Tibial nerve (tissue), 4 donors: ENCODE measurements at regions not wholly inside any gene's neighbourhood (a gene's known extent, or its start where the extent isn't known, plus 50 kb on each side); places are given as distances from the start of the nearest gene placed in this dataset.

Source experiments
- CTCF ChIP-seq, 5 experiments: fragments of 200-600 bp in 3 of 5; fragments of 450-650 bp in 2 of 5; sonication (generic) in 3 of 5; IDR thresholded peaks; one replicate each; pipeline ENCODE4 v1.5.1; 2016 to 2019; ENCODE audit warnings: antibody characterized with exemption in 5 of 5, mild to moderate bottlenecking in 3 of 5, moderate library complexity in 2 of 5
- EP300 ChIP-seq, 2 donors: sonication (generic); formaldehyde crosslinking; IDR thresholded peaks; one replicate each; pipeline ENCODE4 v1.6.1; 2017; ENCODE audit warnings: antibody characterized with exemption in 2 of 2, mild to moderate bottlenecking in 1 of 2
- POLR2A ChIP-seq, 2 donors: fragments of 450-650 bp; IDR thresholded peaks; one replicate each; pipeline ENCODE4 v1.6.1; 2017; ENCODE audit warnings: antibody characterized with exemption in 2 of 2, mild to moderate bottlenecking in 2 of 2, moderate library complexity in 2 of 2

- no peak for TF ChIP-seq CTCF (IDR thresholded peaks at IDR 0.05)
- no peak for TF ChIP-seq EP300 (IDR thresholded peaks at IDR 0.05)
- no peak for TF ChIP-seq POLR2A (IDR thresholded peaks at IDR 0.05)
These were observed 238.6 kb upstream of the ACTBL2 start for GRCh38 chr5:57721226-57721625.
